ENCODE measurements at regions not wholly inside any gene's neighbourhood (a gene's known extent, or its start where the extent isn't known, plus 50 kb on each side); places are given as distances from the start of the nearest gene placed in this dataset.

- TF ChIP-seq GABPA (IDR thresholded peaks at IDR 0.05; ENCODE audit: low read depth) (no peak), SRF (IDR thresholded peaks at IDR 0.05; ENCODE audit: low read depth in 2 of 2, low read length in 2 of 2) (no peak), CTCF (IDR thresholded peaks at IDR 0.05 in 2 of 3, conservative IDR thresholded peaks at IDR 0.05 in 1 of 3; ENCODE audit: control insufficient read depth in 2 of 3, extremely low read depth in 1 of 3, insufficient read depth in 1 of 3, low read depth in 3 of 3, low read length in 3 of 3) (no peak), MLLT1 (IDR thresholded peaks at IDR 0.05) (no peak), BACH1 (IDR thresholded peaks at IDR 0.05; ENCODE audit: borderline replicate concordance) (no peak)
These were observed 1073.6 kb upstream of the EDIL3 start for GRCh38 chr5:85458319-85458718.
